ENCODE measurements at regions not wholly inside any gene's neighbourhood (a gene's known extent, or its start where the extent isn't known, plus 50 kb on each side); places are given as distances from the start of the nearest gene placed in this dataset.
"Not testable (repeated sequence)": the region's sequence is repeated elsewhere in the genome, so short reads cannot be mapped to it uniquely, and the experiment has no call there.

- no peak for DNase-seq
Measured at GRCh38 chr2:67717692-67718091, 320.6 kb downstream of the ETAA1 start.

- no peak for DNase-seq
Measured at GRCh38 chr2:67719351-67719750, 322.2 kb downstream of the ETAA1 start.

DNA sequence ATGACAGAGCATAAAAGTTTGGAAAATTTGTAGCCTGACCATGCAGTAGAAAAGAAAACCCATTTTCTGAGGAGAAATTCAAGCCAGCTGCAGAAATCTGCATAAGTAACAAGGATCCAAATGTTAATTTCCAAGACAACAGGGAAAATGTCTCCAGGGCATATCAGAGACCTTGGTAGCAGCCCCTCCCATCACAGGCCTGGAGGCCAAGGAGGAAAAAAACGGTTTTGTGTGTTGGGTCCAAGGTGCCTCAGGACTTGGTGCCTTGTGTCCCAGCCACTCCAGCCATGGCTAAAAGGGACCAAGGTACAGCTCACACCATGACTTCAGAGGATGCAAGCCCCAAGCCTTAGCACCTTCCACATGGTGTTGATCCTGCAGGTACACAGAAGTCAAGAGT is 324.4 kb downstream of the ETAA1 start:
- no peak for DNase-seq

GRCh38 chr2:67724261-67724660 is 327.1 kb downstream of the ETAA1 start:
- DNase-seq, result no peak

DNA sequence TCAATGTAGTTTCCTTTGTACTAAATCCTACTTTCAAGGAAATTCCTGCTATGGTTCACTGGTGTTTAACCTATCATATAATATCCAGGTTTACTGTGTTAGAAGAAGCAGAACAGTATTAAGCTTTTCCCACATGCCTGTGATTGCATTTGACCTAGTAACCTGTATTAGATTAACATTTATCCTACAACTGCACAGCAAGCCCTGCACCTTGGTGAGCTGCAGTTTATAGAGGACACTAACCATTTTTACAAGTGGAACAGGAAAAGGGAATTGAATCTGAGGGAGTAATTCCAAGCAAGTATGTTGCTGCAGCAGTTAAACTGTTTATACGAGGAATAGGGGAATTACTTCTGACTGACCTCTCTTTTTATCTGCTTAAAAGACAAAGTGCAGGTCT is 328.6 kb downstream of the ETAA1 start:
- DNase-seq, result no peak

DNA sequence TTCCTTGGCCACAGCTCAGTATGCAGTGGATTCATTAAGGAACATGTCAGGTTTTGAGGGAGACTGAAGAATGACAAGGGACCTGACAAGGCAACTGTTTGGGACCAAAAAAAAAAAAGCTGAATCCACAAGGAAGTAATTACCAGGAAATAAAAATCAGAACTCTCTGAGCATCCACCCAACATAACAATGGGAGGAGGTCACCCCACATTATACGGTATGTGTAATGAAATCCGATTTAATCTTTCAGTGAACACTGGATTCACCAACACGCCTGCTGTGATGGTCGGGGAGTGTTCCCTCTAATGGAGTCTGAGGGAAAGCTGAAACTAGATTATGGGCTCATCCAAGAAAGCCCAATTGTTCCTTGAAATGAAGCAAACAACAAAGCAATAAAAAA is 329.3 kb downstream of the ETAA1 start:
- DNase-seq, result no peak

- no peak for DNase-seq
Measured at GRCh38 chr2:67727131-67727530, 330.0 kb downstream of the ETAA1 start.

DNA sequence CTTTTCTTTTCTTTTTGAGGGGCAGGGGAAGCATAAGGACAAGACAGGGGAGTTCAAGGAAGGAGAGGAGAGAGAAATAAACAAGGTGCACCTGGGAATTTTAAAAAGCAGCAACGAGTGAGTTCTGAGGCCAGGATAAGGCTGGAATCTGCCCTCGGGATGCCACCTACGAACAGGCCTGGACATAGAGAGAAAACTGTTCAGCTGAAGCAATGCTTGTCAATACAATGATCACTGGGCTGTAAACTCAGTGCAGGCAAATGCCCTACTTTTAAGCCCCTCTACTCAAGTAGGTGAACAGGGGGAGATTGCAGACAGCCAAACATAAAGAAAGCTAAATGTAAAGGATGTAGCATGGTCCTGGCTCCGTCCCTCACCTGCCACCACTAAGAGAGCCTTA is 330.5 kb downstream of the ETAA1 start:
- no peak for DNase-seq

DNA sequence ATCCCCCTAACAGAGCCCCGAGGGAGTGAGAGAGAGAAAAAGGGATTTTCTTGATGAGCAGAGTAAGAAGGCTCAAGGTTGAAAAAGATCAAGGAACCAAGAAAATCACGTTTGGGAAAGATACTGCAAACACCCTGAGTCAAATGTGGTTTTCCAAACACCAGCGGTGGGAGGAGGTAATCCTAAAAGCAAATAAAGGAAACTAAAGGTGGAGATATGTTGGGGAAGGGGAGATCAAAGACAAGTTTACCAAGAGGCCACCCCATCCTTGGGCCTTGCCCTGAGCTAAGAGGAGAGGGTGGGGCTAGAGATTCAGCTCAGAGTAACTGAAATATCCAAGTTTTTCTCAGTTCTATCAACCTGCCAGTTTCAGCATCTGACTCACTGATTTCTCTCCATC is 332.3 kb downstream of the ETAA1 start:
- no peak for DNase-seq

GRCh38 chr2:67733517-67733916 is 329.3 kb downstream of the C1D start:
- peak; percentile 65 for DNase-seq

GRCh38 chr2:67752199-67752598 is 310.6 kb downstream of the C1D start:
- no peak for DNase-seq

DNA sequence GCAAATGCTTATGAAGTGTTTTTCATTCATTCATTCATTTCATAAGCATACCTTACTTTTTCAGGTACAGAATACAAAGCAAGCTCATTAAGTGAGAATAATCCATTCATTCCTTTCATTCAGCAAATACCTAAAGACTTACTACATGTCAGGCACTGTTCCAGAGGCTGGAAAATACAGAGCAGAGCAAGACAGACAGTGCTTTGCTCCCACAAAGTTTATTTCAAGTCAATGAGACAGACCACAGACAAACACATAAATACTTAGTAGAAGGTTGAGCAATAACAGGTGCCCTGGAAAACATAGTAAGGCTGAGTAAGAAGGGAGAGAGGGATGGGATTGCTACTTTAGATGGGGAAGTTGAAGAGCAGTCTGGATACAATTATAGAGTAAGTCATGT is 309.8 kb downstream of the C1D start:
- DNase-seq, result no peak

DNA sequence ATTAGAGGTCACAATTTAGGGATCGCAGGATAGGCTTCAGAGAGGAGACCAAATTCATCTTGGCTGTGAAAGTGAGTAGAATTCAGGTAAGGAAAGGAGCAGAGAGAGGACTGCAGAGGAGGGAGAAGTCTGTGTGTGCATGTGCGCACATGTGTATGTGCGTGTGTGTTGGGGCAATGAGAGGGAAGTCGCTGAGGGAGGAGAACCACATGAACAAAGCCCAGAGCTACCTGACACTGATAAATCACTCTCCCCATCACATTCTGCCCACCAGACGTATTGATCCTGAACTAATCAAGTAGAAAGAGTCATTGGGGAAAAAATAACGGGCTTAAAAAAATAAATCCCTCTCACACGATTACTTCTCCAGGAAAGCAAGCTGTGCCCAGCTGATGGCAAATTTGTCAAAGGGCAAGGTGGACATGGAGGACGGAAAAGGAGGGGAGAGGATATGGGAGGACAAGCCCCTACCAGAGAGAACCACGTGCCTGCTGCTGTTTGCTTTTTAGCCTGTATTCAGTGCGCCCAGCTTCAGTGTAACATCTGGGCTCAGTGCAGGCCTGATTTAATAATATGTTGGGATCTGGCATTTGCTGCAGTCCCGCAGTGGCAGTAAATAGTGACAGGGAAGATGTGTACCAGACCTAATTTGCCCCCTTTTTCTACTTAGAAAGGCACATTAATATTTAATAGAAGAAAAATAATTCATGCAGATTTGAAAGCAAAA is 307.5 kb downstream of the C1D start:
- no peak for DNase-seq

GRCh38 chr2:67760995-67761394 is 301.8 kb downstream of the C1D start:
- DNase-seq, result no peak

GRCh38 chr2:67771380-67771779 is 291.4 kb downstream of the C1D start:
- no peak for DNase-seq

- no peak for DNase-seq
Measured at GRCh38 chr2:67772216-67773170, 290.3 kb downstream of the C1D start.

GRCh38 chr2:67773851-67774250 is 289.0 kb downstream of the C1D start:
- DNase-seq, result no peak

GRCh38 chr2:67776276-67776675 is 286.5 kb downstream of the C1D start:
- DNase-seq, result no peak

GRCh38 chr2:67777010-67777409 is 285.8 kb downstream of the C1D start:
- DNase-seq, result no peak

GRCh38 chr2:67777836-67778429 is 284.9 kb downstream of the C1D start:
- DNase-seq, result no peak

DNA sequence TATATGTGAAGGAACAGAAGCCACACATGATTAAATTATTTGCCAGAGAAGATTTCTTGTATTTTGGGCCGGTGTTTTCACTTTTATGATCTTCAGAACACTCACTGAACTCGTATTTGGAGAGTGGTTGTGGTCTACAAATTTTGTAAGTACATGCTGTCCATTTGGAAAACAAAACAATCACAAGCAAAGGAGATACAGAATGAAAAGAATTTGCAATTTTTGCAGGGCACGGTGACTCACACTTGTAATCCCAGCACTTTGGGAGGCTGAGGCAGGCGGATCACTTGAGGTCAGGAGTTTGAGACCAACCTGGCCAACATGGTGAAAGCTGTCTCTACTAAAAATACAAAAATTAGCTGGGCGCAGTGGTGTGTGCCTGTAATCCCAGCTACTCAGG is 282.0 kb downstream of the C1D start:
- not testable (repeated sequence) for DNase-seq

GRCh38 chr2:67782443-67782842 is 280.4 kb downstream of the C1D start:
- DNase-seq, result no peak

DNA sequence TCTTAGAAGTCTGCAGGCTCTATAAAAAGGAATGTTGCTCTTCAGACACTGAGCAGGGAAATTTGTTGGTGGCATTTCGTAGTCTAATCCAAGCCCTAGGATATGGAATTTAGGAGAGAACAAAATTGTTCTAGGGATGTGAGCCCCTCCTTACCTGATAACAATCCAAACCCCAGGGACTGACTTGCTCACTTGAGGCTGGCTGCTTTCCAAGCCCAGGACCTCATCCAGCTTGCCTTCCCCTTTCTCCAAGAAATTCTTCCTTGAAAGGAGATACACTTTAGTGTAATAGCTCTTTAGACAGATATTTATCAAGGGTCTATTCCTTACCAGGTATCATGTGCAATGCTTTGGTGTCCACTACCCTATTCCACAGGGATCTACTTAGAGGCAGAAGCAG is 279.8 kb downstream of the C1D start:
- DNase-seq, result no peak

GRCh38 chr2:67790622-67791021 is 272.2 kb downstream of the C1D start:
- no peak for DNase-seq

Data from islet precursor cell (in vitro differentiated cells).